Muscle layer of colon (tissue), 2 donors: ENCODE measurements at regions not wholly inside any gene's neighbourhood (a gene's known extent, or its start where the extent isn't known, plus 50 kb on each side); places are given as distances from the start of the nearest gene placed in this dataset.
A peak's percentile ranks its signal among the peaks of the same experiment; 100 is the strongest.

Experiments
- H3K27ac ChIP-seq: one replicate; pipeline ENCODE4 v1.7.0; 2013; ENCODE audit warnings: low read depth, mild to moderate bottlenecking, low read length, moderate library complexity
- H3K27me3 ChIP-seq, 2 donors: one replicate each; pipeline ENCODE4 v1.7.0; 2013; ENCODE audit warnings: low read length in 2 of 2, mild to moderate bottlenecking in 2 of 2; ENCODE audit not compliant: insufficient read depth in 2 of 2, control insufficient read depth in 1 of 2
- H3K36me3 ChIP-seq: one replicate; pipeline ENCODE4 v1.7.0; 2013; ENCODE audit warnings: mild to moderate bottlenecking, low read length; ENCODE audit not compliant: insufficient read depth
- H3K4me1 ChIP-seq: one replicate; pipeline ENCODE4 v1.7.0; 2013; ENCODE audit warnings: mild to moderate bottlenecking, low read length; ENCODE audit not compliant: insufficient read depth
- H3K4me3 ChIP-seq, 2 donors: one replicate each; pipeline ENCODE4 v1.7.0; 2013; ENCODE audit warnings: low read length in 2 of 2, low read depth in 1 of 2, mild to moderate bottlenecking in 1 of 2, moderate library complexity in 1 of 2
- H3K9ac ChIP-seq: one replicate; pipeline ENCODE4 v1.7.0; 2013; ENCODE audit warnings: low read length
- H3K9me3 ChIP-seq: one replicate; pipeline ENCODE4 v1.7.0; 2013; ENCODE audit warnings: mild to moderate bottlenecking, low read length
- donor health status: abdominal sarcoma.
- donor health status: Adenocarcinoma of cecum.

DNA sequence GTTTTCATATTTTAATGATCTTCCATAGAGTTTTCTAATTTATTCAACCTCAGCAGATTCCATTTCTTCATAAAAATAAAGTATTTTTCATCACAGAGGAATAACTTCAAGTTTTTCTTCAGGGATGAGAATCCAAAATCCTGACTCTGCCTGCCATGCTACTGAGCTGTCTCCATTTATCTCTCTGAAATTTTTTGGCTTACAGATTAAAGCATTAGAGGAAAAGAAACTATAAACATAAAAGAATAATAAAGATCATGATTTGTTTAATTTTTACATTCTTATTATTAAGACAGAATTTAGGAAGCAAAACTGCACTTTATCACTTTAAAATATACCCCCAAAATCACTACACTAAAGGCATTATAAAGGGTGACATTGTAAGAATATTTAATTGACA, 301.8 kb upstream of the NFE2L3 start:
- Histone ChIP-seq H3K4me1 (peaks cover 91% of the 10 kb centered on the region), H3K36me3 (no peaks in the 10 kb centered on the region), H3K27ac (peak overlapping the region; percentile 73), H3K4me3 (no peak overlapping the region), H3K9ac (no peak overlapping the region), H3K27me3 (peaks cover 0 to 5% of the 10 kb centered on the region in 2 donors), H3K9me3 (no peaks in the 10 kb centered on the region)

DNA sequence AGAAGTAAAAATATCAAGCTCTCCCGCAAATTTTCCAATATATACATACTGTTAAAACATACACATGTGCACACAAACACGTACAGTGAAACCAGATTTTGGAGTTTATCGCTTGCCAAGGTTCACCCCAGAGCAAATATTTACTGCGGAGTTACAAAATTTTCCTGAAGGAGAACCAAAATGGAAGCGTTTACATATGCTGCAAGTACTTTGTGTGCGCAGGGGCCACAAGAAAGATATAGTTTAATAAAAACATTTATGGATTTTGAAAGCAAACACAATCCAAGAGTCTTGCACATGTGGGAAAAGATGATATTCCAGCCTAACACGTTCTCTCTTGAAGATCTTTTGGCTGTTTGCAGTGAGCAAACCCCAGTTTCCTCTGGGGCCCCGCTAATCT, 301.3 kb upstream of the NFE2L3 start:
- Histone ChIP-seq H3K36me3 (no peaks in the 10 kb centered on the region), H3K27ac (peak overlapping the region; percentile 92), H3K9ac (no peak overlapping the region), H3K27me3 (peaks cover 0 to 5% of the 10 kb centered on the region in 2 donors), H3K4me3 (no peak overlapping the region), H3K9me3 (no peaks in the 10 kb centered on the region), H3K4me1 (peaks cover 86% of the 10 kb centered on the region)

- no peaks in the 10 kb centered on the region for H3K36me3 ChIP-seq
- H3K4me1 ChIP-seq, result peaks cover 82% of the 10 kb centered on the region
- H3K27me3 ChIP-seq, result peaks cover 4 to 5% of the 10 kb centered on the region in 2 donors
- peak overlapping the region in 1 of 2 donors; percentile 39 for H3K4me3 ChIP-seq
- peak overlapping the region; percentile 92 for H3K27ac ChIP-seq
- H3K9ac ChIP-seq, result peak overlapping the region; percentile 42
- H3K9me3 ChIP-seq, result no peaks in the 10 kb centered on the region
Observed at GRCh38 chr7:25851332-25852210, 300.4 kb upstream of the NFE2L3 start.

GRCh38 chr7:25852211-25852938, 299.6 kb upstream of the NFE2L3 start:
- Histone ChIP-seq H3K27me3 (peaks cover 4 to 5% of the 10 kb centered on the region in 2 donors), H3K36me3 (no peaks in the 10 kb centered on the region), H3K9me3 (no peaks in the 10 kb centered on the region), H3K4me3 (peak overlapping the region; percentile 11 to 39), H3K9ac (peak overlapping the region; percentile 42), H3K27ac (peak overlapping the region; percentile 92), H3K4me1 (peaks cover 76% of the 10 kb centered on the region)

DNA sequence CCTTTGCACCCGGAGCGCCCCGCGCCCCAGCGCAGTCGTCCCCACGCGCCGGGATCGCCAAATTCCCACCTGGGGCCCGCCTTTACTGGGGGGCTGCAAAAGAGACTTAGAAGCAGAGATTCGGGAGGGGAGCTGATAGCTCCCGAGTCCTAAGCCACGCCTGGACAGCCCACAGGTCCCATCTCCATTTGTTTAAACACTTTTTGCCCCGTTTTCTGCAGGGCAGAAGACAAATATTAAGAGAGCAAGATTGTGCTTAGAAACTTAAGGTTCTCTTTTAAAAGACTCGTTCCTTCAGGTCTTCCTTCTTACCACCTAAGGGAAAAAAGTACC, 299.1 kb upstream of the NFE2L3 start:
- H3K27ac ChIP-seq, result peak overlapping the region; percentile 92
- no peaks in the 10 kb centered on the region for H3K36me3 ChIP-seq
- no peak overlapping the region for H3K9ac ChIP-seq
- no peaks in the 10 kb centered on the region for H3K9me3 ChIP-seq
- H3K4me1 ChIP-seq, result peaks cover 76% of the 10 kb centered on the region
- H3K27me3 ChIP-seq, result peaks cover 4 to 8% of the 10 kb centered on the region in 2 donors
- no peak overlapping the region for H3K4me3 ChIP-seq

- H3K27me3 ChIP-seq, result peaks cover 4 to 12% of the 10 kb centered on the region in 2 donors
- no peak overlapping the region for H3K4me3 ChIP-seq
- H3K9me3 ChIP-seq, result no peaks in the 10 kb centered on the region
- no peak overlapping the region for H3K9ac ChIP-seq
- H3K36me3 ChIP-seq, result no peaks in the 10 kb centered on the region
- peak overlapping the region; percentile 92 for H3K27ac ChIP-seq
- peaks cover 73% of the 10 kb centered on the region for H3K4me1 ChIP-seq
Observed at GRCh38 chr7:25853314-25853713, 298.7 kb upstream of the NFE2L3 start.

DNA sequence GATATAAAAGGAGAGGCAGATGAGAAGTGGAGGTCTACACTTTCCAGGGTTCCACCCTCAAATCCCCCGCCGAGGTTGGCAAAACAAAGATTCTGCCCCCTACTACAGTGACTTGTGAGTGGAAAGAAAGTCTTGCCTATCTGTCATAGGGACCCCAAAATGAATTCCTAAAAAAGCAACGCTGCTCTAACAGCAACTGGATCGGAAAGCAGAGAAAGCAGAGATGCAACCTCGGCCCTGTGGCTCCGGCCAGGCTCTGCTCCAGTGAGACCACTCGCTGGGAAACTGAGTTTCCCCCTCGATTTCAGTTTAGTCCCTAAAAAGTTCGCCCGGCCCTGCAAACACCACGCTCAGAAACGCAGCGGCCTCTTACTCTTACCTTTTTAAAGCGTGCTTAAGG, 297.9 kb upstream of the NFE2L3 start:
- Histone ChIP-seq H3K9ac (no peak overlapping the region), H3K36me3 (no peaks in the 10 kb centered on the region), H3K4me1 (peaks cover 68% of the 10 kb centered on the region), H3K9me3 (no peaks in the 10 kb centered on the region), H3K4me3 (no peak overlapping the region), H3K27me3 (peaks cover 4 to 19% of the 10 kb centered on the region in 2 donors), H3K27ac (peak overlapping the region; percentile 92)

GRCh38 chr7:25854608-25855497, 297.1 kb upstream of the NFE2L3 start:
- Histone ChIP-seq H3K4me3 (peak overlapping the region in 1 of 2 donors; percentile 68), H3K27me3 (peaks cover 4 to 27% of the 10 kb centered on the region in 2 donors)

GRCh38 chr7:25855854-25856782, 295.9 kb upstream of the NFE2L3 start:
- Histone ChIP-seq H3K4me3 (peak overlapping the region; percentile 4 to 68), H3K27me3 (peaks cover 16 to 39% of the 10 kb centered on the region in 2 donors), H3K27ac (peak overlapping the region; percentile 87), H3K9ac (peak overlapping the region; percentile 95), H3K4me1 (peaks cover 49% of the 10 kb centered on the region), H3K36me3 (no peaks in the 10 kb centered on the region), H3K9me3 (no peaks in the 10 kb centered on the region)

More at GRCh38 chr7:25854608-25855497, 297.1 kb upstream of the NFE2L3 start:
- Histone ChIP-seq H3K4me1 (peaks cover 60% of the 10 kb centered on the region), H3K36me3 (no peaks in the 10 kb centered on the region), H3K9ac (no peak overlapping the region), H3K27ac (peak overlapping the region; percentile 92), H3K9me3 (no peaks in the 10 kb centered on the region)

GRCh38 chr7:25857376-25858067, 294.5 kb upstream of the NFE2L3 start:
- H3K27ac ChIP-seq, result peak overlapping the region; percentile 56
- H3K4me1 ChIP-seq, result peaks cover 35% of the 10 kb centered on the region
- H3K9me3 ChIP-seq, result no peaks in the 10 kb centered on the region
- no peaks in the 10 kb centered on the region for H3K36me3 ChIP-seq
- peaks cover 28 to 49% of the 10 kb centered on the region in 2 donors for H3K27me3 ChIP-seq
- H3K4me3 ChIP-seq, result peak overlapping the region; percentile 11 to 68
- no peak overlapping the region for H3K9ac ChIP-seq
